HCT116 (cell line): ENCODE measurements at regions not wholly inside any gene's neighbourhood (a gene's known extent, or its start where the extent isn't known, plus 50 kb on each side); places are given as distances from the start of the nearest gene placed in this dataset.

Experiments
- ATAC-seq: fragments of 200-7000 bp; cut with Tn5 transposase; 2 replicates; pipeline ENCODE4 v1.9.1; 2020; ENCODE audit warnings: mild to moderate bottlenecking, moderate library complexity
- BruUV-seq: library from RNA; stranded (reverse); fragments of 400-500 nt; replicated peaks from 2 replicates; lab custom pipeline; 2021; lab: Mats Ljungman, UMichigan
- CTCF ChIA-PET: fragments of 300-600 bp; sonication (Branson Sonifier 250); formaldehyde crosslinking; loops from one replicate; lab custom pipeline; 2021; ENCODE audit warnings: antibody characterized with exemption; lab: Charles Lee
- POLR2A ChIA-PET: fragments of 300-600, 350-600 bp; sonication (Branson Sonifier 250); formaldehyde crosslinking; loops from one replicate; lab custom pipeline; 2021; ENCODE audit warnings: antibody characterized with exemption; lab: Charles Lee
- RAD21 ChIA-PET, 2 experiments: fragments of 300-600 bp; sonication (Branson Sonifier 250); formaldehyde crosslinking; loops; one replicate each; lab custom pipeline; 2023; ENCODE audit warnings: low total read pairs in 2 of 2; ENCODE audit not compliant: uncharacterized antibody in 2 of 2, unreplicated experiment in 2 of 2, low non-redundant PET in 1 of 2; lab: Charles Lee
- DNase-seq: peaks from one replicate; pipeline ENCODE4 v3.0.0-alpha.2; 2010; ENCODE audit warnings: low read depth, low spot score
- H2AFZ ChIP-seq: fragments of 200-600 bp; shearing (Covaris generic), sonication (generic); 2 replicates; pipeline ENCODE4 v1.6.1; 2017; ENCODE audit warnings: low read depth, mixed run types, mixed read lengths, antibody characterized with exemption, low read length; ENCODE audit not compliant: poor library complexity, severe bottlenecking
- H3K27ac ChIP-seq: 2 replicates; pipeline ENCODE4 v1.5.1; 2012; ENCODE audit warnings: low read depth, low read length
- H3K27me3 ChIP-seq: fragments of 200-600 bp; sonication (generic); 2 replicates; pipeline ENCODE4 v1.6.1; 2016; ENCODE audit warnings: mixed run types, low read length, mixed read lengths; ENCODE audit not compliant: insufficient read depth
- H3K36me3 ChIP-seq, 2 experiments: fragments of 200-500 bp in 1 of 2; fragments of 200-600 bp in 1 of 2; sonication (Bioruptor generic) in 1 of 2; sonication (generic) in 1 of 2; 2 replicates each; pipeline versions ENCODE4 v1.5.1 to v1.6.1; 2014 to 2016; ENCODE audit warnings: low read length in 2 of 2, inconsistent platforms in 1 of 2, mixed read lengths in 1 of 2, mixed run types in 1 of 2; ENCODE audit not compliant: insufficient read depth in 2 of 2, control insufficient read depth in 1 of 2
- H3K4me1 ChIP-seq, 2 experiments: fragments of 200-600 bp in 1 of 2; sonication (generic) in 1 of 2; 2 replicates each; pipeline versions ENCODE4 v1.5.1 to v1.6.1; 2012 to 2017; ENCODE audit warnings: low read length in 2 of 2, inconsistent platforms in 1 of 2, mild to moderate bottlenecking in 1 of 2, mixed read lengths in 1 of 2, mixed run types in 1 of 2, moderate library complexity in 1 of 2; ENCODE audit not compliant: insufficient read depth in 2 of 2, control insufficient read depth in 1 of 2
- H3K4me2 ChIP-seq: fragments of 200-600 bp; sonication (generic); 2 replicates; pipeline ENCODE4 v1.6.1; 2017; ENCODE audit warnings: mixed run types, low read length, mixed read lengths
- H3K4me3 ChIP-seq, 2 experiments: fragments of 200-600 bp in 1 of 2; sonication (generic) in 1 of 2; replicated peaks in 1 of 2; 2 replicates each; pipeline ENCODE4 v1.5.1; 2011 to 2016; ENCODE audit warnings: low read length in 2 of 2, control low read depth in 1 of 2, low read depth in 1 of 2, mild to moderate bottlenecking in 1 of 2, mixed read lengths in 1 of 2, mixed run types in 1 of 2
- H3K79me2 ChIP-seq: fragments of 200-600 bp; sonication (generic); 2 replicates; pipeline ENCODE4 v1.6.1; 2017; ENCODE audit warnings: mild to moderate bottlenecking, mixed run types, low read length, moderate library complexity, mixed read lengths; ENCODE audit not compliant: insufficient read depth
- H3K9ac ChIP-seq: fragments of 200-600 bp; sonication (generic); 2 replicates; pipeline ENCODE4 v1.6.1; 2016; ENCODE audit warnings: low read length, mixed read lengths
- H3K9me2 ChIP-seq: fragments of 200-600 bp; sonication (generic), shearing (Covaris generic); 2 replicates; pipeline ENCODE4 v1.6.1; 2017; ENCODE audit warnings: mixed run types, mild to moderate bottlenecking, moderate library complexity; ENCODE audit not compliant: insufficient read depth
- H3K9me3 ChIP-seq, 2 experiments: fragments of 200-500 bp in 1 of 2; fragments of 200-600 bp in 1 of 2; sonication (Bioruptor generic) in 1 of 2; sonication (generic) in 1 of 2; 2 replicates each; pipeline ENCODE4 v1.6.1; 2014 to 2017; ENCODE audit warnings: low read length in 2 of 2, mixed read lengths in 2 of 2, inconsistent platforms in 1 of 2, low read depth in 1 of 2, mild to moderate bottlenecking in 1 of 2, mixed run types in 1 of 2, moderate library complexity in 1 of 2; ENCODE audit not compliant: control insufficient read depth in 1 of 2, insufficient read depth in 1 of 2
- H4K20me1 ChIP-seq: fragments of 200-600 bp; sonication (generic), shearing (Covaris generic); 2 replicates; pipeline ENCODE4 v1.6.1; 2017; ENCODE audit warnings: mixed run types, mild to moderate bottlenecking, moderate library complexity; ENCODE audit not compliant: insufficient read depth
- ATF3 ChIP-seq: IDR thresholded peaks from 2 replicates; pipeline ENCODE4 v1.6.1; 2012
- CTCF ChIP-seq, 3 experiments: fragments of 200-600 bp in 1 of 3; sonication (generic) in 1 of 3; IDR thresholded peaks in 2 of 3; conservative IDR thresholded peaks in 1 of 3; 2 replicates each; pipeline ENCODE4 v1.5.1; 2012 to 2017; ENCODE audit warnings: low read depth in 2 of 3, low read length in 2 of 3, antibody characterized with exemption in 1 of 3, borderline replicate concordance in 1 of 3, control low read depth in 1 of 3, mild to moderate bottlenecking in 1 of 3, mixed read lengths in 1 of 3, mixed run types in 1 of 3, moderate library complexity in 1 of 3; ENCODE audit not compliant: insufficient read depth in 1 of 3
- EGR1 ChIP-seq: IDR thresholded peaks from 2 replicates; pipeline ENCODE4 v1.6.1; 2012; ENCODE audit warnings: low read depth
- ELF1 ChIP-seq: IDR thresholded peaks from 2 replicates; pipeline ENCODE4 v1.6.1; 2012; ENCODE audit warnings: low read depth, borderline replicate concordance
- EZH2 ChIP-seq: fragments of 200-600 bp; sonication (generic); IDR thresholded peaks from 2 replicates; pipeline ENCODE4 v1.6.1; 2017; ENCODE audit warnings: antibody characterized with exemption, mixed run types
- FOSL1 ChIP-seq: IDR thresholded peaks from 2 replicates; pipeline ENCODE4 v1.6.1; 2012; ENCODE audit warnings: low read depth
- JUND ChIP-seq: IDR thresholded peaks from 2 replicates; pipeline ENCODE4 v1.6.1; 2012
- POLR2A ChIP-seq: IDR thresholded peaks from 2 replicates; pipeline ENCODE4 v1.7.0; 2011; ENCODE audit warnings: borderline replicate concordance; ENCODE audit not compliant: insufficient read depth, insufficient read length; ENCODE audit errors: extremely low read depth
- POLR2AphosphoS5 ChIP-seq: IDR thresholded peaks from 2 replicates; pipeline ENCODE4 v1.6.1; 2011; ENCODE audit warnings: mild to moderate bottlenecking, low read depth, low read length, moderate library complexity
- RAD21 ChIP-seq: IDR thresholded peaks from 2 replicates; pipeline ENCODE4 v1.6.1; 2012; ENCODE audit warnings: low read depth, mild to moderate bottlenecking
- REST ChIP-seq: IDR thresholded peaks from 2 replicates; pipeline ENCODE4 v1.6.1; 2012; ENCODE audit warnings: low read depth
- SP1 ChIP-seq: IDR thresholded peaks from 2 replicates; pipeline ENCODE4 v1.6.1; 2012; ENCODE audit warnings: low read depth
- YY1 ChIP-seq: IDR thresholded peaks from 2 replicates; pipeline ENCODE4 v1.6.1; 2011; ENCODE audit warnings: low read length, low read depth, moderate library complexity, mild to moderate bottlenecking; ENCODE audit not compliant: insufficient replicate concordance; ENCODE audit errors: extremely low read depth
- ZFX ChIP-seq: fragments of 450-650 bp; IDR thresholded peaks from 2 replicates; pipeline ENCODE4 v1.6.1; 2017
- intact Hi-C: fragments of 100-400 bp; cut with micrococcal nuclease; formaldehyde crosslinking; loops from 2 replicates; pipeline ENCODE4 v1.10.0; 2022

- no peaks in the 10 kb centered on the region for H3K9me2 ChIP-seq
- no peaks in the 10 kb centered on the region for H3K27me3 ChIP-seq
- H3K4me1 ChIP-seq: no peaks in the 10 kb centered on the region
- no peak for TF ChIP-seq SP1
- TF ChIP-seq CTCF (IDR thresholded peaks at IDR 0.05 in 2 of 3, conservative IDR thresholded peaks at IDR 0.05 in 1 of 3; ENCODE audit: borderline replicate concordance in 1 of 3, insufficient read depth in 1 of 3, low read depth in 2 of 3, low read length in 2 of 3): no peak
- no peak for TF ChIP-seq ZFX
- TF ChIP-seq FOSL1: no peak
- no peak for TF ChIP-seq ELF1
- no peak for TF ChIP-seq POLR2AphosphoS5
- no peak for TF ChIP-seq ATF3
- TF ChIP-seq EGR1: no peak
- TF ChIP-seq POLR2A: no peak
- no peak for TF ChIP-seq RAD21
- no peak for TF ChIP-seq YY1
- no peak for TF ChIP-seq REST
- no peak for TF ChIP-seq EZH2
- no peak for TF ChIP-seq JUND
- ChIA-PET RAD21 (no interaction called here), CTCF (no interaction called here), POLR2A (no interaction called here)
- ATAC-seq (no peak), DNase-seq (no peak)
- no peak overlapping the region for H3K4me2 ChIP-seq
- H3K36me3 ChIP-seq: no peaks in the 10 kb centered on the region
- H3K79me2 ChIP-seq: no peaks in the 10 kb centered on the region
- H2AFZ ChIP-seq: no peak overlapping the region
- peaks cover 1 to 10% of the 10 kb centered on the region in 2 experiments; a peak in 2 of 4 replicates for H3K9me3 ChIP-seq
- no peaks in the 10 kb centered on the region for H4K20me1 ChIP-seq
- intact Hi-C loops: no loop called here
- H3K9ac ChIP-seq: no peak overlapping the region
- H3K4me3 ChIP-seq: no peak overlapping the region
- BruUV-seq: no TSS peak
- H3K27ac ChIP-seq: no peak overlapping the region
Measured at GRCh38 chr9:26145938-26146337, 467.7 kb upstream of the TUSC1 start.
